HG03342 (cell line): ENCODE measurements at regions not wholly inside any gene's neighbourhood (a gene's known extent, or its start where the extent isn't known, plus 50 kb on each side); places are given as distances from the start of the nearest gene placed in this dataset.
A peak's percentile ranks its signal among the peaks of the same experiment; 100 is the strongest.

Experiments used
- ATAC-seq: cut with Tn5 transposase; IDR thresholded peaks from one replicate; pipeline ENCODE4 v1.9.1; 2021; ENCODE audit warnings: mild to moderate bottlenecking, moderate library complexity; ENCODE audit not compliant: unreplicated experiment

- no peak for ATAC-seq
Observed at GRCh38 chr1:87673748-87674147, 345.1 kb downstream of the LMO4 start.

GRCh38 chr1:87674791-87675190 lies 346.1 kb downstream of the LMO4 start:
- ATAC-seq = no peak

DNA sequence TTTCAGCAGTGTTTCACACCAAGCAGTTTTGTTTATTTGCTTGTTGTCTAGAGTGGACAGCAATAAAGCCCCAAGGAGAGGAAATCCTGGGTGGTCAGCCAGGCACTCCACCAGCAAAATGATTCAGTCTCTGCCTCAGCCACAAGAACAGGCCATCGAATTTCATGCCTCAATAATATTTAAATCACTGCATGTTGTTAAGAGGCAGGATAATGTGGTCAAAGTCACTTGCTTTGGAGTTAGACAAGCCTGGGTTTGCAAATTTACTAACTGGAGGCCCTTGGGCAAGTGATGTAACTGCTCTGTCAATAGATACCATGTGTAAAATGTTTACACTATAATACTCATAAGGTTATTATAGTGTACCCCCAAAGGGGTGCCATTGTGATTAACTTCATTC lies 349.6 kb downstream of the LMO4 start:
- no peak for ATAC-seq

- no peak for ATAC-seq
Observed at GRCh38 chr1:87682565-87682964, 353.9 kb downstream of the LMO4 start.

GRCh38 chr1:87683196-87683956 lies 354.7 kb downstream of the LMO4 start:
- ATAC-seq = no peak

DNA sequence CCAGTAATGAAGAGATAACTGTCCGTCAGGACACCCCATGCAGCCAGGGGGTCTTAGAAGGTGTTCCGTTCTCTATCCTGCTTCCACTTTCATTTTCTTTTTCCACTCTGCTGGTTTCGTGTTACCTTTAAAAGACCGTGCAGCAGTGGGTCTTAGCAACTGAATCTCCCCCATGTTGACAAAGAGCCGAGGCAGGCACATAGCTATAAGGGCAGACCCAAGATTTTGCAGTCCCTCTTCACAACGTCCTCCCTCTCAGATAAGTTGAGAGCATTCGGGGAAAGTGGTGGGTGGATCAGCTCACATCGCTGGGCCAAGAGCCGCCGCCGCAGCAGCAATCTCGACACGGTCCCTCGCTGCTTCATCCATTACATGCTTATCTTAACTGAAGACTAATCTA lies 355.5 kb downstream of the LMO4 start:
- ATAC-seq = peak; percentile 81

DNA sequence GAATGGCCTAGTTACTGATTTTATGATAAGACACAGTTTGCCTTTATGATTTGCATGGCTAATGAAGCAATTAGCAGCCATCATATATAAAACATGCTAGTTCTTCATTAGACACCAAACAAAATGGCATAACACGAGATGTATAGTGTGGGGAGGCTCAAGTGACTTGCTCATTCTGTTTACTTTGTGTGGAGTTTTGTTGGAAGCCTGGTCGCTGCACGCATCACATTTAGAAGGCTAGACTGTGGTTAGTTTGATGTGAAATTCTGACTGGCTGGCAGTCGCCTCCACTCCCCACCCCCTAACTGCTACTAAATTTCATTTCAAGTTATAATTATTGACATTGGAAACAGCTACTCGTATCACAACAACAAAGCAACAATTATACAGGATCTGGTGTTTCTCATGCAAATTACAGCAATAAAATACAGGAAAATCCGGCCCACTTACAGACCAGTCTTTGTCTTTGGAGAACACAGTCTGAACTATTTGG lies 356.1 kb downstream of the LMO4 start:
- no peak for ATAC-seq

DNA sequence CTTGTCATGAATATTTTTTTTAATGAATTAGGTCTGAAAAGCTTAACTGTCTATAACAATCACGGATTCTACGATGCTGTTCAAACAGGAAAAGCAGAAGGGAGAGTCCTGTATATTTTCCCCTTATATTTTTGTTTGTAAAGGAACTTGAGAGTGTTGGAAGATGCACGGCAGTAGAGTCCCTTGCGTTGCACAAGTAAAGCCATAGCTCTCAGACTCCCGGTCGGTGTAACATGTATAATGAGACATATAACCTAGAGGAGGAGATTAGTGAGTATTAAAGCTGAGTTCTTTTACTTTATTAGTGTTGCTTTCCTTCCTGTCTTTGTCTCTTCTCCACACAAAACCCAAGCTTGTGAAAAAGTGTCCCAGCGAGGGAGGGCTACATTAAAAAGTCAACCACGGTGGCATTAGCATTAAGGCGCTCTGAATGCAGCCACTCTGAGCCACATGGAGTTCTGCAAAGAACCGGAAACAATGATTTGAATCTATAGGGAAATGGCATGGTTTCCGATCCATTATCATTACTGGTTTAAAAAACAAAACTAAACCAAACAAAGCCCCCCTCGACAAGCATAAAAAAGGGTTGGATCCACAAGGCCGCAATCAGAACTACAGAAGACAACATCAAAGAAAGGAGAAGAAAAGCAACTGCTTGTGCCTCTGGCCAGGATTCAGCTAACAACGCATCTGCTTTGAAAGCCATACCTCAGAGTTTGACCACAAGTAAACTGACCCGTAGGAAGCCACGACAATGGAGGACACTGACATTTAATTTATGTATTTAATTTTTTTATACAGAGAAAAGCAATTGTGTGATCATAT lies 356.8 kb downstream of the LMO4 start:
- no peak for ATAC-seq

DNA sequence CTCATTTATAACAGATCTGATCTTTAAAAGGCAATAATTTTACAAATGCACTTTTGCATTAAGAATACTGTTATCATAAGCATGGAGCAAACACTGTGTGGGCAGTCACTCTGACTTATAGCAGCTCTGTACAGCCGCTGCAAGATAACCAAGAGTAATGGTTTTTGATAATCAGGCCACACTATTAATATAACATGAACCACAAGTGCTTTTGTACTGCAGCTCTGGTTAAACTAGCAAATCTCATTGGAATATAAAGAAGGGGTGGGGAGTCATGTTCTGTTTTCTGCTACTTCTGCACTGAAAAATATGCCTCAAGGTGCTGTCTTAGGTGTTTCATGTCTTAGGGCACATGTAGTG lies 357.4 kb downstream of the LMO4 start:
- no peak for ATAC-seq

- ATAC-seq = no peak
Observed at GRCh38 chr1:87686671-87687070, 358.0 kb downstream of the LMO4 start.

DNA sequence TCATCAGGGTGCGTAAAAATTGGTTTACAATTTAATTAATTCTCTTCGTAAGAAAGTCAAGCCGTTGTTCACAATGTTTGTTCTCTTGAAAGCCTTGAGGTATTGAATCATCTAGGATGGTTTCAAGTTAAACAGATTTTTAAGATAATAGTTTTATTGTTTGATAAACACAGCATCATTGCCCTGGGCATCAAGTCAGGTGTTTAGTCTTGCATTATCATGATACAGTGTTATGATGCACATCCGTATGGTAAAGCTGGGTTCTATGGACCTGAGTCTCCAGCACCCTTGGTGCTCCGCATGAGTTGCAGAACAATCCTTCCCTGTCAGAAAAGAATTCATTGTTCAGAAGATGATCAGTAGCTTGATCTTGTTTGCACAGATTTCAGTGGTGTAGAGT lies 359.5 kb downstream of the LMO4 start:
- ATAC-seq = no peak

DNA sequence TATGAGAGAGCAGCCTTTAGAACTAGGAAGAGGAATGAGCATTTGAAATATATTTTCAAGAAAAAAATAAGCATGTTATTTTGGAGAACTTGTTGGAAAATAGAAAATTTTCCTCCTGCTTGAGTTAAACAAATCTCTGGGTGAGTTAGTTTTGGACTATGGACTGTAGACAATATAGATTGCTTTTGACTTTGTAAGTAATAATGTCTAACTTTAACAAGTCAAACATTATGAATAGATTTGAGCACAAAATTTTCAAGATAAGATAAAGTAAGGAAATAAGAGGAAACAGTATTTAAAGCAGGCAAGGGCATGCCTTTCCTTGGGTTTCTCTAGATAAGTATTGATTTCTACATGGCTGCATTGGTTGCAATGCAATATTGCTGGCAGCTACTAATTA lies 360.8 kb downstream of the LMO4 start:
- ATAC-seq = no peak

DNA sequence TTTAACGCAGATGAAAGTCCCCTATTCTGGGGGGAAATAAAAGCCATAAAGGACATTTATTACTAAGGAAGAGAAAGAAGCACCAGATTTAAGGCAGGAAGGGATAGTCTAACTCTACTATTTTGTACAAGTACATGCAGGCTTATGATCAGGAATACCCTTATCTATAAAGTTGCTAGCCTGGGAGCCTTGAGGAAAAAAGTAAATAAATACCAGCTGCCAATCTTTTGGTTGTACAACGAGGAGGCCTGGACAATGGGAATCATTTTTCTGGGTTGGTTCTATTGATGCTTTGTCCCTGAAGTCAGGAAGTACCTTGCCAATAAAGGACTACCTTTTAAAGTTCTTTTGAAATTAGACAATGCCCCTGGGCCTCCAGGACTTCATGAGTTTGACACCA lies 367.8 kb downstream of the LMO4 start:
- ATAC-seq = no peak

- no peak for ATAC-seq
Observed at GRCh38 chr1:87702455-87702854, 373.8 kb downstream of the LMO4 start.

DNA sequence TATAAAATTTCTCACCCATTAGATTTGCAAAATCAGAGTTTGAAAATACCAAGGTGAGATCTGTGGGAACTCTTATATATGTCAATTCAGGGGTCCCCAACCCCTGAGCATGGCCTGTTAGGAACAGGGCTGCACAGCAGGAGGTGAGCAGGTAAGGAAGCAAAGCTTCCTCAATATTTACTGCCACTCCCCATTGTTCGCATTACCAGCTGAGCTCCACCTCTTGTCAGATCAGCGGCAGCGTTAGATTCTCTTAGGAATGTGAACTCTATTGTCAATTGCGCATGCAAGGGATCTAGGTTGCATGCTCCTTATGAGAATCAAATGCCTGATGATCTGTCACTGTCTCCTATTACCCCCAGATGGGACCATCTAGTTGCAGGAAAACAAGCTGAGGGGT lies 376.6 kb downstream of the LMO4 start:
- ATAC-seq = no peak

DNA sequence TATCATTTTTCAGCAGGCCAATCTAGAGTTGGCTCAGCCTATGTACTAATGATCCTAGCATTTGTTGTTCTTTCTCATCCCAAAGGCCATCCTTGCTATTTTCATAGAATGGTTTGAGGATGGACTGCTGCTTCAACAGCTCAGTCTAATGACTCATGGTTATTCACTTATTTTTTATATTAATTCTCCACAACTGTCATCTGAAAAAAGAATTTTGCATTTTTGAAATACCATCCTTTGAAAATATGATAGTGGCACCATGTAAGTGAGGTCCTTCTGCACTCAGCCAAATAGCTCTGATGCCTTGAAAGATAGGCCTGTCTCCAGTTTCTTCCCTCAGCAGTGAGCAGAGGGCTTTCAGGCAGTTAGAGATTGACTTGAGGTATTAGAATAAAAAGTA lies 377.5 kb downstream of the LMO4 start:
- ATAC-seq = no peak

DNA sequence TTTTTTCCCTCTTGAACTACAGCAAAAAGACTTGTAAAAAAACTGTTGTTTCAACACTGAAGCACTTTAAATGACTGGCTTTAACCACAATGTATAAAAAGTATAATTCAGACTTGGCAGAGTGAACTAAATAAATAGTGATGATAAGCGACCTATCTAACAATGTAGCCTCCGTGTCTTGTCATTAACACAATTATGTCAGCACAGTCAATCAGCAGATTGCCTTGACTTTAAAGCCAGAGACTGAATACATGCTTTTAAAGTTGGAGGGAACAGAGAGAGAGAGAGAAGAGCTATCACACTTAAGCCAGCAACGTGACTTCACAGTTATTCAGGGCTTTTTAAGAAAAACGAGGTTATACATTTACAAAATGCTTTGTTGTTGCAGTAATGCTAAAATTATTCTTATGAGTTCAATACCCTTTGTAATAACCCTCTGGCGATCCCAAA lies 378.1 kb downstream of the LMO4 start:
- ATAC-seq = no peak

DNA sequence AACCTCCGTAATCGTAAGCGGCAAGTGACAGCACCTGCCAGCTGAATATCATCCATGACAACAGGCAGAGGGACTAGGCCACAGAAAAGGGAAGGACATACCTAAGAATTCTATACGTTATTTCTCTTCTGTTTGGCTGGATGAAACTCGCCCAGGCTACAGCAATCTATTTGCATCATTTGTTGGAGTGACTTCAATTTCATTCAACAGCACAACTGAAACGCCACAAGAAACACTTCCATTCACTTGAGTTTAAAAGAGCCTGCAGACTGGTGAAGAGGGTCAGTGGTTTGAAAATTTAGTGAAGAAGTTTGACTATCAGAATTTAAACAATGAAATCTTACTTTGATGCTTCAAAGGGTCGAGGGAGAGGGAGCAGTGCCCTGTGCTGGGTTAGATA lies 378.7 kb downstream of the LMO4 start:
- no peak for ATAC-seq

- no peak for ATAC-seq
Observed at GRCh38 chr1:87712261-87713010, 383.8 kb downstream of the LMO4 start.

DNA sequence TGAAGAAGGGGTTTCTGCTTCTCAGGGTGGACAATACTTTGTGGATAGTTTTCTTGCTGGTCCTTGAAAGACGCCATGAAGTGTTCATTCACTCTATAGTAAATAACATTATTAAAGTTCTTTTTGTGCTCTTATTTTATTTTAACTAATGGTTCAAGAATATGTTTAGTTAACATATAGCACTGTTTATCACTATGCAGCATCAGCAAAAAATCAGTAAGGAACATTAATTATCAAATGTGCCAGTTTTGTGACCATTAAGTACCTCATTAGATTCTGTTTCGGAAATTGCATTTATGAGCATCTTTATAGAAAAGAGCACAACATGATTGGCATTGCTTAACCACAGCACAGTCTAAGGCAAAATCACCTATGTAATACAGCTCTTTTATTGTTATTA lies 385.6 kb downstream of the LMO4 start:
- ATAC-seq = no peak

GRCh38 chr1:87715052-87715451 lies 386.4 kb downstream of the LMO4 start:
- no peak for ATAC-seq

DNA sequence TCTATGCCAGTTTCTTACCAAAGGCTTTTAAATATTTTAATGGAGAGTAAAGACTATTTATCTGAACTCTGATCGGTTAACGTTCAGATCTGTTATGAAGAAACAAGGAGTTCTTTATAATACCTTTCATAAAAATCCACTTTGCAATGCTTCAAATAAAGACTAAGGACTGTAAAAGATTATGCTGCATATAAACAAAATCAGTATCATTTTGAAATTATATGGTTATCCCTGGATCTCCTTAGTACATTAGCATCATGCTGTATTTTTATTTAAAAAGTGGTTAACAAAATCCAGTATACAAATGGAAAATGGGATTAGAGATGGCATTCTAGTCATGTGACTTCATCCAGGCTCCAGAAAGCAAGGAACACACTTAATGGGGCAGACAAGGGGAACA lies 386.8 kb downstream of the LMO4 start:
- no peak for ATAC-seq
